CD14-positive monocyte (primary cell): ENCODE measurements at regions not wholly inside any gene's neighbourhood (a gene's known extent, or its start where the extent isn't known, plus 50 kb on each side); places are given as distances from the start of the nearest gene placed in this dataset.

Experiments used
- DNase-seq, 3 donors: peaks; one replicate each; pipeline ENCODE4 v3.0.0-alpha.2; 2011 to 2022
- H2AFZ ChIP-seq: 2 replicates; pipeline ENCODE4 v1.6.0; 2012; ENCODE audit warnings: mild to moderate bottlenecking, low read depth, low read length, inconsistent platforms; ENCODE audit not compliant: insufficient read depth, poor library complexity, severe bottlenecking
- H3K27ac ChIP-seq, 2 donors: 1 replicate in 1 of 2; 2 replicates in 1 of 2; pipeline ENCODE4 v1.5.1; 2012 to 2013; ENCODE audit warnings: low read length in 2 of 2, control low read depth in 1 of 2, inconsistent platforms in 1 of 2, low read depth in 1 of 2, mild to moderate bottlenecking in 1 of 2
- H3K27me3 ChIP-seq, 2 donors: one replicate each; pipeline versions ENCODE4 v1.6.0 to v1.6.1; 2011 to 2013; ENCODE audit warnings: low read length in 2 of 2; ENCODE audit not compliant: control insufficient read depth in 2 of 2, insufficient read depth in 2 of 2
- H3K36me3 ChIP-seq, 2 donors: replicated peaks in 1 of 2; 1 replicate in 1 of 2; 2 replicates in 1 of 2; pipeline versions ENCODE4 v1.5.1 to v1.6.1; 2012 to 2013; ENCODE audit warnings: low read length in 2 of 2, control low read depth in 1 of 2, inconsistent platforms in 1 of 2, mild to moderate bottlenecking in 1 of 2; ENCODE audit not compliant: insufficient read depth in 2 of 2, control insufficient read depth in 1 of 2
- H3K4me1 ChIP-seq, 2 donors: 1 replicate in 1 of 2; 2 replicates in 1 of 2; pipeline versions ENCODE4 v1.5.1 to v1.6.1; 2012 to 2013; ENCODE audit warnings: low read length in 2 of 2, control low read depth in 1 of 2, inconsistent platforms in 1 of 2, mild to moderate bottlenecking in 1 of 2, moderate library complexity in 1 of 2; ENCODE audit not compliant: insufficient read depth in 2 of 2, control insufficient read depth in 1 of 2
- H3K4me2 ChIP-seq: replicated peaks from 2 replicates; pipeline ENCODE3; 2012; ENCODE audit warnings: low read length, moderate library complexity, mild to moderate bottlenecking; ENCODE audit not compliant: poor library complexity, severe bottlenecking; ENCODE audit errors: extremely low read depth
- H3K4me3 ChIP-seq, 3 experiments: fragments of 200-600 bp in 1 of 3; sonication (generic) in 1 of 3; replicated peaks in 1 of 3; 1 replicate in 2 of 3; 2 replicates in 1 of 3; pipeline ENCODE4 v1.5.1; 2011 to 2013; ENCODE audit warnings: low read length in 3 of 3, mild to moderate bottlenecking in 3 of 3, control low read depth in 2 of 3, low read depth in 2 of 3, inconsistent platforms in 1 of 3, moderate library complexity in 1 of 3
- H3K79me2 ChIP-seq: 2 replicates; pipeline ENCODE4 v1.6.0; 2012; ENCODE audit warnings: mild to moderate bottlenecking, control low read depth, inconsistent platforms, low read length, moderate library complexity; ENCODE audit not compliant: insufficient read depth
- H3K9ac ChIP-seq: 2 replicates; pipeline ENCODE4 v1.6.0; 2017; ENCODE audit warnings: low read length, mild to moderate bottlenecking; ENCODE audit not compliant: insufficient read depth, poor library complexity, severe bottlenecking
- H3K9me3 ChIP-seq, 2 donors: replicated peaks in 1 of 2; 1 replicate in 1 of 2; 2 replicates in 1 of 2; pipeline versions ENCODE4 v1.5.1 to v1.6.1; 2012 to 2013; ENCODE audit warnings: low read length in 2 of 2, control low read depth in 1 of 2; ENCODE audit not compliant: control insufficient read depth in 1 of 2, insufficient read depth in 1 of 2
- H4K20me1 ChIP-seq: 2 replicates; pipeline ENCODE4 v1.6.0; 2012; ENCODE audit warnings: mild to moderate bottlenecking, low read length, control low read depth, moderate library complexity; ENCODE audit not compliant: insufficient read depth
- H3K27ac Mint-ChIP-seq, 7 donors: one replicate each; pipeline ENCODE4 v1.8.0; 2020; ENCODE audit warnings: mild to moderate bottlenecking in 7 of 7, mixed read lengths in 7 of 7, moderate library complexity in 6 of 7, inconsistent platforms in 2 of 7
- H3K27me3 Mint-ChIP-seq, 3 donors: one replicate each; pipeline ENCODE4 v1.8.0; 2021 to 2022; ENCODE audit warnings: low read depth in 3 of 3, mild to moderate bottlenecking in 3 of 3, mixed read lengths in 3 of 3, moderate library complexity in 3 of 3, inconsistent platforms in 1 of 3
- H3K36me3 Mint-ChIP-seq, 2 donors: one replicate each; pipeline ENCODE4 v1.8.0; 2020; ENCODE audit warnings: mixed read lengths in 2 of 2, inconsistent platforms in 1 of 2, mild to moderate bottlenecking in 1 of 2
- H3K4me1 Mint-ChIP-seq: one replicate; pipeline ENCODE4 v1.8.0; 2020; ENCODE audit warnings: mild to moderate bottlenecking, mixed read lengths
- H3K4me3 Mint-ChIP-seq, 2 donors: one replicate each; pipeline ENCODE4 v1.8.0; 2020; ENCODE audit warnings: mild to moderate bottlenecking in 2 of 2, mixed read lengths in 2 of 2, moderate library complexity in 1 of 2
- H3K9me3 Mint-ChIP-seq, 7 donors: one replicate each; pipeline ENCODE4 v1.8.0; 2020 to 2022; ENCODE audit warnings: mixed read lengths in 7 of 7, mild to moderate bottlenecking in 6 of 7, moderate library complexity in 6 of 7, inconsistent platforms in 2 of 7
- CTCF ChIP-seq: fragments of 200-600 bp; IDR thresholded peaks from one replicate; pipeline ENCODE4 v1.8.0; 2022; ENCODE audit warnings: antibody characterized with exemption, mild to moderate bottlenecking
- WGBS: methylation state at CpG from one replicate; pipeline ENCODE4 v1.1.5; 2013; ENCODE audit warnings: missing lambda C conversion rate; ENCODE audit not compliant: insufficient coverage; 5-methylcytosine and 5-hydroxymethylcytosine counted together
- intact Hi-C, 2 donors: fragments of 100-400 bp; cut with micrococcal nuclease; formaldehyde crosslinking; loops; one replicate each; pipeline versions ENCODE4 v1.15.0 to v1.15.1; 2023

- Histone ChIP-seq H3K4me2 (no peak overlapping the region), H3K79me2 (no peaks in the 10 kb centered on the region), H3K9ac (no peak overlapping the region), H2AFZ (no peak overlapping the region), H3K4me1 (peaks cover 12 to 15% of the 10 kb centered on the region in 2 donors), H3K4me3 (no peak overlapping the region), H3K36me3 (no peaks in the 10 kb centered on the region), H4K20me1 (no peaks in the 10 kb centered on the region), H3K27ac (no peak overlapping the region), H3K27me3 (no peaks in the 10 kb centered on the region), H3K9me3 (peaks cover 0 to 4% of the 10 kb centered on the region in 2 donors)
- Mint-ChIP-seq H3K36me3 (no peaks in the 10 kb centered on the region), H3K4me1 (peaks cover 13% of the 10 kb centered on the region), H3K4me3 (no peak overlapping the region), H3K9me3 (peaks cover under 1 to 10% (median 4%) of the 10 kb centered on the region in 7 donors), H3K27me3 (peaks cover 0 to 4% (median 1%) of the 10 kb centered on the region in 3 donors), H3K27ac (no peak overlapping the region)
- DNase-seq: no peak
- no CpG with 5 or more reads among the region's 2 CpGs for WGBS
- intact Hi-C loops: no loop called here
- TF ChIP-seq CTCF: no peak
Observed at GRCh38 chr2:12795851-12796250, 79.1 kb downstream of the TRIB2 start.

GRCh38 chr2:12796657-12797056, 79.9 kb downstream of the TRIB2 start:
- H3K4me1 Mint-ChIP-seq: peaks cover 13% of the 10 kb centered on the region
- H4K20me1 ChIP-seq: no peaks in the 10 kb centered on the region

More at GRCh38 chr2:12796657-12797056, 79.9 kb downstream of the TRIB2 start:
- no peak for TF ChIP-seq CTCF
- no peak for DNase-seq
- Histone ChIP-seq H3K9ac (no peak overlapping the region), H3K27me3 (no peaks in the 10 kb centered on the region), H3K9me3 (peaks cover 5 to 12% of the 10 kb centered on the region in 2 donors), H3K4me2 (no peak overlapping the region), H3K4me3 (no peak overlapping the region), H3K79me2 (no peaks in the 10 kb centered on the region), H3K27ac (no peak overlapping the region), H3K36me3 (no peaks in the 10 kb centered on the region), H2AFZ (no peak overlapping the region), H3K4me1 (peaks cover 12 to 15% of the 10 kb centered on the region in 2 donors)
- intact Hi-C loops: no loop called here
- Mint-ChIP-seq H3K27ac (peak overlapping the region in 1 of 7 donors; percentile 48), H3K4me3 (no peak overlapping the region), H3K9me3 (peaks cover 5 to 18% (median 6%) of the 10 kb centered on the region in 7 donors), H3K27me3 (peaks cover 0 to 4% (median 1%) of the 10 kb centered on the region in 3 donors), H3K36me3 (peaks cover 0 to under 1% of the 10 kb centered on the region in 2 donors)
- whole genome bisulfite sequencing: 92% methylated on average over 4 of the region's 4 CpGs
